ENCODE measurements at regions not wholly inside any gene's neighbourhood (a gene's known extent, or its start where the extent isn't known, plus 50 kb on each side); places are given as distances from the start of the nearest gene placed in this dataset.
"Not testable (repeated sequence)": the region's sequence is repeated elsewhere in the genome, so short reads cannot be mapped to it uniquely, and the experiment has no call there.

GRCh38 chr3:124639406-124640237, 90.6 kb upstream of the UMPS start:
- no peak for TF ChIP-seq CTCF (IDR thresholded peaks at IDR 0.05; ENCODE audit: insufficient read depth, missing control alignments)

GRCh38 chr3:124640635-124641306, 89.5 kb upstream of the UMPS start:
- FAIRE-seq (no peak), DNase-seq (ENCODE audit: insufficient read length, low spot score) (no peak)
- no peak for TF ChIP-seq CTCF (IDR thresholded peaks at IDR 0.05; ENCODE audit: insufficient read depth, missing control alignments)

More at GRCh38 chr3:124639406-124640237, 90.6 kb upstream of the UMPS start:
- DNase-seq (ENCODE audit: insufficient read length, low spot score), result no peak
- FAIRE-seq, result no peak

- DNase-seq (ENCODE audit: insufficient read length, low spot score) (no peak), FAIRE-seq (no peak)
Measured at GRCh38 chr3:124643453-124643852, 86.8 kb upstream of the UMPS start.

GRCh38 chr3:124646186-124646585, 84.1 kb upstream of the UMPS start:
- DNase-seq (ENCODE audit: insufficient read length, low spot score); FAIRE-seq: not testable (repeated sequence)

More at GRCh38 chr3:124643453-124643852, 86.8 kb upstream of the UMPS start:
- TF ChIP-seq CTCF (IDR thresholded peaks at IDR 0.05; ENCODE audit: insufficient read depth, missing control alignments), result no peak

- no peak for DNase-seq (ENCODE audit: insufficient read length, low spot score)
- no peak for TF ChIP-seq CTCF (IDR thresholded peaks at IDR 0.05; ENCODE audit: insufficient read depth, missing control alignments)
- FAIRE-seq, result no peak
Measured at GRCh38 chr3:124648551-124648950, 81.7 kb upstream of the UMPS start.

GRCh38 chr3:124650798-124651197, 79.5 kb upstream of the UMPS start:
- no peak for TF ChIP-seq CTCF (IDR thresholded peaks at IDR 0.05; ENCODE audit: insufficient read depth, missing control alignments)
- FAIRE-seq, result no peak

GRCh38 chr3:124651416-124651815, 78.8 kb upstream of the UMPS start:
- FAIRE-seq; DNase-seq (ENCODE audit: insufficient read length, low spot score): not testable (repeated sequence)

More at GRCh38 chr3:124650798-124651197, 79.5 kb upstream of the UMPS start:
- DNase-seq (ENCODE audit: insufficient read length, low spot score), result no peak

GRCh38 chr3:124652009-124652408, 78.2 kb upstream of the UMPS start:
- FAIRE-seq (no peak), DNase-seq (ENCODE audit: insufficient read length, low spot score) (no peak)
- TF ChIP-seq CTCF (IDR thresholded peaks at IDR 0.05; ENCODE audit: insufficient read depth, missing control alignments), result no peak

Measured in D721Med (cell line).